ELF-1 (cell line): ENCODE measurements at regions not wholly inside any gene's neighbourhood (a gene's known extent, or its start where the extent isn't known, plus 50 kb on each side); places are given as distances from the start of the nearest gene placed in this dataset.
"Not testable (repeated sequence)": the region's sequence is repeated elsewhere in the genome, so short reads cannot be mapped to it uniquely, and the experiment has no call there.

Experiments
- DNase-seq: peaks from one replicate; pipeline ENCODE4 v3.0.0-alpha.2; 2016; ENCODE audit warnings: low read depth, low spot score

- DNase-seq, result no peak
Measured at GRCh38 chr17:34070712-34071111, 184.4 kb upstream of the CCL2 start.

DNA sequence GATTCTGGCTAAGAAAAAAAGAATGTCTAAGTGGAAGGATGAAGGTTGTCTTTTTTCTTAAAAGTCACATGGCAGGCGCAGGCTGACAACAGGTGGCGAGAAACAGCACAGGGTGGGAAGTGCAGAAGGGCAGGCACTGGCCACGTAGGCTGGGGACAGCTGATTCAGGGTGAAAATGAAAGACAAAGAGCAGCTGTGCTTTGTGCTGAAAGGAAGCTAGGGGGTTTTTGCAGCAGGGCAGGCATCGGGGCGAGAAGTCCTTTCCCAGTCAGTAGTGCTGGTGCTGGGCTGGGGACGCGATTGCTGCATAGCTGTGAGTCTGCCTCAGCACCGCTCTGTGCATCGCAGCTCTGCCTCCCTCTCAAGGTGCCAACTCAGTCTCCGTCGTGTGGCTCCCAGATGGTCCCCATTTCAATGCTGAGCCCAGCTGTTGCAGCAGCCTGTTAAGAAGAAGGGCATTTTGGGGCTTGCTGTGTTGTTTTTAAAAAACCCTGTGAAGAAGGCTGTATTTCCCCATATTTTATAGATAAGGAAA lies 183.1 kb upstream of the CCL2 start:
- DNase-seq, result no peak

DNA sequence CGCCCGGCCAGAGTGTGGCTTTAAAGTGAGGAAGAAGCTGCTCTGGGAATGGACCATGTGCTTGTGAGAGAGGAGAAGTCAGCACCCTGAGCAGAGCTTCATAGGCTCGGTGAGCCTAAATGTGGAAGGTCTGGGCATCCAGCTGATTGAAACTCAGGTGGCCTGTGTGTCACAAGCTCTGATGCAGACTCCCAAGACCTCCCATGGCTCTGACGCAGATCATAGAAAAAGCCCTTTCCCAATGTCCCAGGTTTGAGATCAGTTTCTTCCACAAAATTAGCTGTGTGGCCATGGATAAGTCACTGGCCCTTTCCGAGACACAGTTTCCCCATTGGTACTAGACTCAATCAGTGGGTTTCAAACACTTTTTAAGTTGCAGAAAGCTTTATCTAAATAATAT lies 180.0 kb upstream of the CCL2 start:
- DNase-seq, result no peak

DNA sequence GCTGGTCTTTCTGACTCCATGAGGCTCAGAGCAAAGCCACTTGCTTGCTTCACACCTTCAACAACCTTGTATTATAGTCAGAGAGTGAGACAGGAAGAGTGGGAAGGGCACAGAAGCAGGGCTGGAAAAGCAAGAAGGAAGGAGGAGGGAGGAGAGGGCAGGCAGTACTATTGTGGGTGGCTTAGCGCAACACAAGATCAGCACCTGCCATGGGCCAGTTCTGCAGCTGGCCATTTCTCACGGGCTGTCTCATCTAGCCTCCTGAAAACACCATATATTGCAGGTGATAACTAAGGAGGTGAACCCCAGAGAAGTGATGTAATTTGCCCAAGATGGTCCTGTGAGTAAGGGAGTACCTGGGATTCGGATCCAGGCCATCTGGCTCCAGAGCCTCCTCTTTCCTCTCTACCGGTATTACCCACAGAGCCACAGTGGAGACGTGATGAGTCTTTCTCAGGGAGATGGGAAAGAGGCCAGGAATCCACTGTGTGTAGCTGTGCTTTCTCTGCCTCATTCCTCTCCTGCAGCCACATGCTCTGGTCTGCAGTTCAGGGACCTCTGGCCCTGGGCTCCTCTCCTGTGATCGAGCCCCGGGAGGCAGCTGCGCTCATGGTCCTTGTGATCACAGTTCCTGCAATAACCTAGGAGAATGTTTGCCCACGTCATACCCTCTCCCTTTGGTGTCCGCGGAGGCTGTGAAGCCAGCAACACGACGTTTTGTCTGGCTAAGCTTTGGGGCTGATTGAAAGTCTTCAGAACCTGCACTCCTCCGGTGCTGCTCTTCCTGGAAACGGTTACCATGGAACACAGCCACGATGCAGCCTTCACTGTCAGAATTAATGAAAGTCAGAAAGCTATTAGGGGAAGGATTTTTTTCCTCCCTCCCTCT lies 178.1 kb upstream of the CCL2 start:
- DNase-seq, result no peak

GRCh38 chr17:34081269-34081668 lies 173.8 kb upstream of the CCL2 start:
- DNase-seq, result peak; percentile 44

- no peak for DNase-seq
Measured at GRCh38 chr17:34082404-34082803, 172.7 kb upstream of the CCL2 start.

DNA sequence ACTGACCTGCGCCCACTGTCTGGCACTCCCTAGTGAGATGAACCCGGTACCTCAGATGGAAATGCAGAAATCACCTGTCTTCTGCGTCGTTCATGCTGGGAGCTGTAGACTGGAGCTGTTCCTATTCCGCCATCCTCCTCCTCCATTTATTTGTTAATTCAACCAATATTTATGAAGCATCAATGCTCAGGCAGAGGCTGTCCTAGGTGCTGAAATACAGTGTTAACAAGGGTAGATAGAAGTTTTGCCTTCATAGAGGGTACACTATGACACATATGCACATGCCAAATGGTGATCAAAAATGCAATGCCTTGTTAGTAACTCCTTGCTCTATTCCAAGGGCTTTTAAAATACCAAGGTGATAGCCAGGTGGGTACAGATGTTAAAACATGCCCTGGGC lies 166.0 kb upstream of the CCL2 start:
- DNase-seq, result not testable (repeated sequence)

DNA sequence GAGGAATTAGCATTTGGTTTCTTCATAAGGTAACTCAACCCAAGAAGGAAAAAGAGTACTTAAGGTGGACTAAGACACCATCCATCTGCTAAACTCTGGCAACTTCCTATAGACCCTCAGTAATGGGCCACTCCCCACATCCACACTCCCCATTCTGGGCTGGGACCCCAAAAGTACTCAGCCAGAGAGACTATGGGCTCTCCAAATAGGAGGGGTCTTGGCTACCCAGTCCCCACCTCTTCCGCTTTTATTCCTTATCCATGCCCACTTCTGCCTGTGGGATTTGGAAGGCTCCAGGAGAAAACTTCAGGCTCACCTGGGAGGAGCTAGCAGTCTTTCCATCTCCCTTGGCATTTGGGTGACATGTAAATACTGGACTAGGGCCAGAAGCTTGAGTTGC lies 164.5 kb upstream of the CCL2 start:
- DNase-seq, result no peak

- DNase-seq, result no peak
Measured at GRCh38 chr17:34091975-34092374, 163.1 kb upstream of the CCL2 start.

- DNase-seq, result no peak
Measured at GRCh38 chr17:34095106-34095505, 160.0 kb upstream of the CCL2 start.

DNA sequence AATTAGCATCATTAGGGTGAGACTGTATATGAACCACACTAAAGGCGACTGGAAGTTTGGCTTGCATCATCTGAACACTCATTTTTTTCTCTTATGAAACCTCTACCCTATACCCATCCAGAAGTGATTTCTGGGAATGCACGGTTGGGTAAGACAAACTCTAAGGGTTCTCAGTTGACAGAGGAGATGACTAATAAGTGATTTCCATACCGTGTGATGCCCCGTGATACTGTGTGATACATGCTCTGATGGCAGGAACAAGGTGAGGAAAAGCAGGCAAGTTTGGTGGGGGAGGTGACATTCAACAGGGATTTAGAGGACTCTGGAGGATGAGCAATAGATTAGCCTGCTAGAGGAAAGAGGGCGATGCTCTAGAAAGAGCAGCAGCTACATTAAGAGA lies 156.4 kb upstream of the CCL2 start:
- no peak for DNase-seq

- no peak for DNase-seq
Measured at GRCh38 chr17:34099859-34100515, 155.1 kb upstream of the CCL2 start.

DNA sequence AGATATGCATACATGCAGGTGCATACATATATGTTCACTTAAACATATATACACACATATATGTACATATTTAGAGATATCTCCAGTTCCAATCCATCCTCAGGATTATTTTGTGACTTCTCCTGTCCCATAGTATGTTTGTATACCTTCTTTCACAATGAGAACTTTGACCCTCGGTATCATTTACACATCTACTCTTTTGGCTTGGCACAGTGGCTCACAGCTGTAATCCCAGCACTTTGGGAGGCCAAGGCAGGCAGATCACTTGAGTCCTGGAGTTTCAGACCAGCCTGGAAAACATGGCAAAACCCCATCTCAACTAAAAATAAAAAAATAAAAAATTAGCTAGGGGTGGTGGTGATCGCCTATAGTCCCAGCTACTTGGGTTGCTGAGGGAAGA lies 148.1 kb upstream of the CCL2 start:
- DNase-seq, result no peak

DNA sequence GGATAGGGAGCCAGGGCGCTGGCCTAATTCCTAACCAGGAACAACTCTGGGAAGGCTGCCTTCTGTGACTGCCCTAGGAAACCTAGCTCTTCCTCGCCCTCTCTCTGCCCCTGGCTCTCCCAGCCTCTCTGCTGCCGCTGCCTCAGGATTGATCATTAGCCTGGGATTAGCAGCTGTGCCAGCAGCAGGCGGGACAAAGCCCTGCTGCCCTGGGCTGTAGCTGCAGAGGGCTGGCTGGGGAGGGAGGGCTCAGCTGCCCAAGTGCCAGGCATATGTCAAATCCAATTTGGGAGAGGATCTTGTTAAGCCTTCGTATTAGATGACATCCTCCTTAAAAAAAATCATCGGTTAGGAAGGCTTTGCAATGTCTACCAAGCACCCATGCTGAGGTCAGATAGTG lies 144.8 kb upstream of the CCL2 start:
- DNase-seq, result peak; percentile 18

- DNase-seq, result no peak
Measured at GRCh38 chr17:34113089-34113488, 142.0 kb upstream of the CCL2 start.

DNA sequence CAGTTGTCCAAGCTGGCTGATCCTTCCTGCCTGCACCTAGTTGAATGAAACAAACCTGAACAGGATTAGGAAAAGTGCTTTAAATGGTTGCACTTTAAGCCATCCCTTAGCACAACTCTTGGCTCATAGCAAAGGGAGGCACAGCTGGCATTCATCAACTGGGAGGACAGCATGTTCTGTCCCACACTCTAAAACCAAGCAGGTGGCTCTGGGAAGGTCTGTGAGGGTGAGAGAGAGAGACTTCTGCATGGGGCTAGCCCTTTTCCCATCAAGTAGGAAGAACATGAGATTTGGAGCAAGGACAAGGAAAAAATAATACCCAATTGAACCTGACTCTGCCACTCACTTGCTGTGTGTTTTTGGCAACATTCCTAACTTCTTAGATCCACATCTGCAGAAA lies 140.9 kb upstream of the CCL2 start:
- DNase-seq, result no peak

GRCh38 chr17:34116306-34116705 lies 138.8 kb upstream of the CCL2 start:
- no peak for DNase-seq

DNA sequence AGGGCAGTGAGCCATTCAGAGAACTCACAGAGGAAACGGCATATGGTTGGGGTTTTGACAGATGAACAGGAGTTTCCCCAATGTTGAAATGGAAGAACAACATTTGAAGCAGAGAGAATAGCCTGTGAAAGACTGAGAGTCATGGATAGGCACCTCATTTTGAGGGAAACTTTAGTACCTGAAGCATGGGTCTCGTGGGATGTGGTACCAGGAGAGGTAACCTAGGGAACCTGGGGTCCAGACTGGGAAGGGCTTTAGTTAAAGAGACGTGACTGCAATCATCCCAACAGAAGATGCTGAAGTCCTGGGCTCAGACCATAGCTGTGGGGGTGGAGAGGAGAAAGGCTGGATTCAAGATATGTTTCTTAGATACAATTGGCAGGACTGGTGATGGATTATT lies 137.8 kb upstream of the CCL2 start:
- DNase-seq, result no peak

DNA sequence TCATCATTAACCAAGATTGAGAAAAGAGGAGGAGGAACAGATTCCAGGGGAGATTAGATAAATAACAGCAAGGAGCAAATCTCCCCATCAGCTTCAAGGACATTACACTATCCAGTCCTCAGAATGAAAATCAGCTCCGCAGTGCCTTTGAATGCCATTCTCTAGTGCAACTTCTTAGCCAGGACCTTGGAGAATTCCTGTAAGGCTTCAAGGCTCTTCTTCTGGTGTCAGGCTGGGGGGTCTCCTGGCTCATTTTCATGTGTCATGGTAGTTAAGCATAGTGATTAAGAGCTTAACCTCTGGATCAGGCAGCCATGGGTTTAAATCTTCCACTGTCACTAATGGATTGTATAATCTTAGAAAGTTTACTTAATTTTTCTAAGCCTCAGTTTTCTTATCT lies 137.3 kb upstream of the CCL2 start:
- DNase-seq, result no peak

DNA sequence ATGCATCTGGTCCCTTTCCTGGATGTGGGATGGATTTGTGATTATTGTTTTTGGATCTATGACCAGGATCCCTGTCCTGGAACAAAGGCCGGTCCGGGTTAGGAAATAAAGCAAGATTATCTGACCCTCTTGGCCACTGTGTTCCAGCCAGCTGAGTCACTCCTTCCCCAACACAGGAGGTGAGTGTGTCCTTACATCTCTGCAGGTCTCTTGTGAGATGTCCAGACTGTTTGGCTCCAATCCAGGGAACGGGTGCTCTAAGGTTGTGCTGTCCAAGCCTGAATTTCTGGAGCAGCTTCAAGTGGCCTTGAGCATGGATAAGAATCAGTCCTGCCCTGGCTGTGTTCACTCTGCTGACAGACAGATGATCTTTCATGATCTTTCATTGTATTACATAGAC lies 136.5 kb upstream of the CCL2 start:
- DNase-seq, result no peak

GRCh38 chr17:34121311-34121710 lies 133.8 kb upstream of the CCL2 start:
- no peak for DNase-seq

DNA sequence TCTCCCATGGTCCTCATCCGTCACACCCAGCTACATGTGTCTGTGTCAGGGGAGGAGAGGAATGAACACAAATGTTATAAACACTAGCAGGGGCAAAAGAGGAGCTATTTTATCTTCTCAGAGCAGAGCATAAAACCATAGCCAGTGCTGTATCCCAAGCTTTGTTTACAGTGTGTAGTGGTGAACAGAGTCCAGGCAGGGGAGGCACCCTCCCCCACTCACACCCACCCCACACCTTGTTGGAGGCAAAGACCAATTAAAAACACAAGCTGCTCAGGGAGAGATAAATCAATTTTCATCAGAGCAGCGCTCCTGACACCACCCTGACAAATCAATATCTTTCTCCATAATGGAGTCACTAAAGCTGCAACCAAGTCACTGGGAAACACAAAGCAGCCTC lies 132.6 kb upstream of the CCL2 start:
- DNase-seq, result no peak

GRCh38 chr17:34125010-34125409 lies 130.1 kb upstream of the CCL2 start:
- DNase-seq, result no peak
